ENCODE measurements at regions not wholly inside any gene's neighbourhood (a gene's known extent, or its start where the extent isn't known, plus 50 kb on each side); places are given as distances from the start of the nearest gene placed in this dataset.

DNA sequence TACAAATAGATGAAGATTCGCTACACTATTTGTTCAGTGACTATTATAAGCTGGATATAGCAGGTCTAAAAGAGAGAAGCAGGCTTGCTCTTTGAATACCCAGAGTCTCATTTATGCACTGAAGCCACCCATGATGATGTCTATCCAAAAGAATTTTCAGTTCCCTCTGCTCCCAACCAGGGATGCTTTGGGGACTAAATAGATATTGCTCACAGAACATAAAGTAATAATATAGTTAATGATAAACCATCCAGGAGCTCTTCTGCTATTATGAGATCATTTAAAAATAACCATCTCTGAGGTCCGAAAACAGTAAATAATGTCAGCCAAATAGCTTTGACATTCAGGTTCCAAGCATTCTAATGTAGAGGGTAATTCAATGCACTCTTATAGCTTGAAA, 875.4 kb downstream of the SORCS3 start:
- FAIRE-seq = no peak
- no peak overlapping the region for H3K27ac ChIP-seq
- DNase-seq (ENCODE audit: low read depth in 1 of 2, low spot score in 1 of 2) = no peak
- 13% methylated on average over 2 of the region's 2 CpGs for WGBS (ENCODE audit: missing lambda C conversion rate)
- TF ChIP-seq RARB (CRISPR knock-in tag; IDR thresholded peaks at IDR 0.05) = no peak
- TF ChIP-seq ZNF302 (CRISPR knock-in tag; IDR thresholded peaks at IDR 0.05) = no peak
- TF ChIP-seq NR3C1 (IDR thresholded peaks at IDR 0.05) = no peak
- no peak for TF ChIP-seq ATOH8 (CRISPR knock-in tag; IDR thresholded peaks at IDR 0.05; ENCODE audit: low read depth)
- no peak for TF ChIP-seq TP53 (CRISPR knock-in tag; IDR thresholded peaks at IDR 0.05)
- no peak for TF ChIP-seq RFX5 (IDR thresholded peaks at IDR 0.05)
- no peak overlapping the region for H3K4me2 ChIP-seq
- H3K9me3 ChIP-seq = no peaks in the 10 kb centered on the region
- ATAC-seq = no peak
- no peaks in the 10 kb centered on the region for H3K4me1 ChIP-seq
- POLR2A ChIA-PET = no interaction called here
- CTCF ChIA-PET = no interaction called here
- no peak overlapping the region for H3K4me3 ChIP-seq

GRCh38 chr10:105514106-105514505, 873.0 kb downstream of the SORCS3 start:
- Histone ChIP-seq H3K4me3 (no peak overlapping the region), H3K4me2 (no peak overlapping the region), H3K9me3 (no peaks in the 10 kb centered on the region), H3K27ac (no peak overlapping the region), H3K4me1 (no peaks in the 10 kb centered on the region)
- POLR2A ChIA-PET = no interaction called here
- WGBS (ENCODE audit: missing lambda C conversion rate) = 69% methylated on average over 7 of the region's 7 CpGs
- FAIRE-seq (no peak), DNase-seq (ENCODE audit: low read depth in 1 of 2, low spot score in 1 of 2) (no peak), ATAC-seq (no peak)
- no peak for TF ChIP-seq NFE2L2 (conservative IDR thresholded peaks at IDR 0.05; ENCODE audit: low read length)
- TF ChIP-seq RFX5 (IDR thresholded peaks at IDR 0.05) = no peak
- no peak for TF ChIP-seq MAFK (IDR thresholded peaks at IDR 0.05; ENCODE audit: partially characterized antibody)
- TF ChIP-seq EP300 (IDR thresholded peaks at IDR 0.05) = no peak
- no peak for TF ChIP-seq KDM1A (IDR thresholded peaks at IDR 0.05; ENCODE audit: low read depth)
- no peak for TF ChIP-seq HOXB5 (CRISPR knock-in tag; IDR thresholded peaks at IDR 0.05)
- no peak for TF ChIP-seq HEYL (CRISPR knock-in tag; IDR thresholded peaks at IDR 0.05)
- TF ChIP-seq MAZ (IDR thresholded peaks at IDR 0.05; ENCODE audit: borderline replicate concordance, low read depth, low read length) = no peak
- CTCF ChIA-PET = interaction anchor here (1.1 kb wide), 1 partner anchor 10 kb away, joined by 3 read pairs; no protein-coding TSS in a partner anchor

- Histone ChIP-seq H3K27ac (no peak overlapping the region), H3K4me2 (no peak overlapping the region), H3K4me1 (no peaks in the 10 kb centered on the region), H3K9me3 (no peaks in the 10 kb centered on the region), H3K4me3 (no peak overlapping the region)
- ChIA-PET POLR2A (no interaction called here), CTCF (no interaction called here)
- no peak for TF ChIP-seq HOXB5 (CRISPR knock-in tag; IDR thresholded peaks at IDR 0.05)
- TF ChIP-seq SMC3 (IDR thresholded peaks at IDR 0.05) = no peak
- no peak for TF ChIP-seq NFE2L2 (conservative IDR thresholded peaks at IDR 0.05; ENCODE audit: low read length)
- TF ChIP-seq RAD21 (conservative IDR thresholded peaks at IDR 0.05 in 1 of 2, IDR thresholded peaks at IDR 0.05 in 1 of 2) = no peak
- no peak for TF ChIP-seq KDM1A (IDR thresholded peaks at IDR 0.05; ENCODE audit: low read depth)
- TF ChIP-seq TP53 (CRISPR knock-in tag; IDR thresholded peaks at IDR 0.05) = no peak
- TF ChIP-seq MAX (IDR thresholded peaks at IDR 0.05) = no peak
- no peak for TF ChIP-seq E2F6 (IDR thresholded peaks at IDR 0.05; ENCODE audit: borderline replicate concordance, low read depth)
- TF ChIP-seq GATA3 (IDR thresholded peaks at IDR 0.05; ENCODE audit: borderline replicate concordance) = no peak
- no peak for TF ChIP-seq KDM5A (IDR thresholded peaks at IDR 0.05)
- DNase-seq (ENCODE audit: low read depth in 1 of 2, low spot score in 1 of 2) = no peak
- FAIRE-seq = no peak
- WGBS (ENCODE audit: missing lambda C conversion rate) = 4% methylated on average over 3 of the region's 3 CpGs
- no peak for ATAC-seq
Measured at GRCh38 chr10:105509517-105509916, 868.4 kb downstream of the SORCS3 start.

GRCh38 chr10:105506262-105506661, 865.2 kb downstream of the SORCS3 start:
- H3K4me3 ChIP-seq = no peak overlapping the region
- DNase-seq (ENCODE audit: low read depth in 1 of 2, low spot score in 1 of 2) (no peak), ATAC-seq (no peak), FAIRE-seq (no peak)
- H3K4me2 ChIP-seq = no peak overlapping the region
- no peak overlapping the region for H3K27ac ChIP-seq
- H3K4me1 ChIP-seq = no peaks in the 10 kb centered on the region
- no peaks in the 10 kb centered on the region for H3K9me3 ChIP-seq
- ChIA-PET POLR2A (no interaction called here), CTCF (no interaction called here)
- TF ChIP-seq CBX2 (IDR thresholded peaks at IDR 0.05; ENCODE audit: borderline replicate concordance, low read depth) (no peak), FOSL2 (IDR thresholded peaks at IDR 0.05) (no peak), FOSL2 (CRISPR knock-in tag; IDR thresholded peaks at IDR 0.05) (no peak)
- WGBS (ENCODE audit: missing lambda C conversion rate) = 10% methylated on average over 5 of the region's 5 CpGs
